Vagina (tissue), 2 donors: ENCODE measurements at regions not wholly inside any gene's neighbourhood (a gene's known extent, or its start where the extent isn't known, plus 50 kb on each side); places are given as distances from the start of the nearest gene placed in this dataset.

ENCODE experiments used
- POLR2A ChIP-seq, 2 donors: fragments of 450-650 bp; IDR thresholded peaks; one replicate each; pipeline ENCODE4 v1.6.1; 2017; ENCODE audit warnings: antibody characterized with exemption in 2 of 2, mild to moderate bottlenecking in 2 of 2, moderate library complexity in 2 of 2
- POLR2AphosphoS5 ChIP-seq, 2 donors: sonication (generic); formaldehyde crosslinking; IDR thresholded peaks; one replicate each; pipeline ENCODE4 v1.9.0; 2017; ENCODE audit warnings: antibody characterized with exemption in 2 of 2, mild to moderate bottlenecking in 2 of 2, low read depth in 1 of 2; ENCODE audit not compliant: insufficient read depth in 1 of 2
- TF ChIP-seq, protein P1 (sequence below), 3 experiments: fragments of 450-650 bp in 2 of 3; fragments of 200-600 bp in 1 of 3; sonication (generic) in 1 of 3; IDR thresholded peaks; one replicate each; pipeline ENCODE4 v1.5.1; 2017 to 2019; ENCODE audit warnings: antibody characterized with exemption in 3 of 3, mild to moderate bottlenecking in 2 of 3, moderate library complexity in 2 of 3

DNA sequence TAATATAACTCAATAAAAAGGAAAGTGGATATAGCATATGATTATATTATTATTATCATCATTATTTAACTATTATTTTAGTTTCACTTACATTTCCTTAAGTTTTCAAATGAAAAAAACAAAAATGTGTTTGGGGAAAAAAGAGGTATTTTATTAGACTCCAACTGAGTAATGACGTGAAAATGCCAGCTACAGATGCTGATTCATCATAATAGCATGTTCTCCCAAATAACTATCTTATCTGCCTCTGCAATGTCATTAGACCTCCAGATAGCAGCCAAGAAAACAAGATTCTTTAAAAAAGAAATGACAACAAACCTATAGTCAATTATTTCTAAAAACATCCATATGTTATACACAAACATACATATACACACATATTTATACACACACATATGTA, 1071.9 kb upstream of the TMPRSS15 start:
- TF ChIP-seq, protein P1, sequence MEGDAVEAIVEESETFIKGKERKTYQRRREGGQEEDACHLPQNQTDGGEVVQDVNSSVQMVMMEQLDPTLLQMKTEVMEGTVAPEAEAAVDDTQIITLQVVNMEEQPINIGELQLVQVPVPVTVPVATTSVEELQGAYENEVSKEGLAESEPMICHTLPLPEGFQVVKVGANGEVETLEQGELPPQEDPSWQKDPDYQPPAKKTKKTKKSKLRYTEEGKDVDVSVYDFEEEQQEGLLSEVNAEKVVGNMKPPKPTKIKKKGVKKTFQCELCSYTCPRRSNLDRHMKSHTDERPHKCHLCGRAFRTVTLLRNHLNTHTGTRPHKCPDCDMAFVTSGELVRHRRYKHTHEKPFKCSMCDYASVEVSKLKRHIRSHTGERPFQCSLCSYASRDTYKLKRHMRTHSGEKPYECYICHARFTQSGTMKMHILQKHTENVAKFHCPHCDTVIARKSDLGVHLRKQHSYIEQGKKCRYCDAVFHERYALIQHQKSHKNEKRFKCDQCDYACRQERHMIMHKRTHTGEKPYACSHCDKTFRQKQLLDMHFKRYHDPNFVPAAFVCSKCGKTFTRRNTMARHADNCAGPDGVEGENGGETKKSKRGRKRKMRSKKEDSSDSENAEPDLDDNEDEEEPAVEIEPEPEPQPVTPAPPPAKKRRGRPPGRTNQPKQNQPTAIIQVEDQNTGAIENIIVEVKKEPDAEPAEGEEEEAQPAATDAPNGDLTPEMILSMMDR (IDR thresholded peaks at IDR 0.05), result no peak
- TF ChIP-seq POLR2A (IDR thresholded peaks at IDR 0.05) (no peak), POLR2AphosphoS5 (IDR thresholded peaks at IDR 0.05; ENCODE audit: insufficient read depth in 1 of 2, low read depth in 1 of 2) (no peak)
